Astrocyte of the spinal cord (primary cell): ENCODE measurements at regions not wholly inside any gene's neighbourhood (a gene's known extent, or its start where the extent isn't known, plus 50 kb on each side); places are given as distances from the start of the nearest gene placed in this dataset.

Source experiments
- DNase-seq: peaks from one replicate; pipeline ENCODE4 v3.0.0; 2011; ENCODE audit warnings: low read depth, low spot score
- H3K4me3 ChIP-seq: 2 replicates; pipeline ENCODE4 v1.5.1; 2011; ENCODE audit warnings: low read depth, mild to moderate bottlenecking, low read length, moderate library complexity
- in situ Hi-C: cut with HindIII; loops from 2 replicates; pipeline ENCODE4 v1.10.0; 2017; ENCODE audit warnings: low sequenced_read_pairs
- TF ChIP-seq, protein P1 (sequence below): IDR thresholded peaks from 2 replicates; pipeline ENCODE4 v1.5.1; 2012; ENCODE audit warnings: low read depth, mild to moderate bottlenecking, low read length, inconsistent platforms

DNA sequence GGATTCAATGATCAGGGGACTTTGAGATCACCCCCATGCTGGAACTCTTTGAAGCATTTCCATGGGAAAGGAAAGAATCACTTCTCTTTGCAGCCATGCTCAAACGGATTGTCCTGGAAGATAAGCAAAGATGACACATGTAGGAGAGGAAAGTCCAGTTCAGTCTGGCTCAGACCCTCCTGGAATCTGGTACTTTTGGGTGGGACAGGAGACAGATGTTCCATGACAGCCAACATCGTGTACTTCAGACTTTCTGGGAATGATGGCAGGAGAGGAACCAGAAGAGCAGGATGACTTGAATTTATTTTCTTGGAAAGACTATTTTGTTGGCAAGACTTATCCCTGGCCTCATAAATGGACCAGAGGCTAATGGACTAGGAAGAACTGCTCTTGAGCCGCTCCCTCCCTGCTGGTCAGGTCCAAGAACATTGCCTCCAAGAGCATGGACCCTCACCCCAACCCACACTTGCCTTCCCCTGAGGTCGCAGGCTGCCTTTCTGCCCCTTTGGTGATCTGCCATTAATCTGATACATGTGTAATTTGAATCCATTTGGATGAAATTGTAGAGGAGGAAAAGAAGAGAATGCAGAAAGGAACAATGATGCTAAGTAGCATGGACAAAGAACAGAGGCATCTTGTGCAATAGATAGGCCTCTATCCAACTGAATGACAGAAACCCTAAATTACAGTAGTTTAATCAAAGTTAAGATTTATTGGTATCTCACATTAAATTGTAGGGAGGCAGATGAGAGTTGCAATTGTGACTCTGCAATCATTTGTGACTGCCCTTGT lies 201.0 kb downstream of the SNX19 start:
- H3K4me3 ChIP-seq, result no peak overlapping the region
- in situ Hi-C loops, result no loop called here

DNA sequence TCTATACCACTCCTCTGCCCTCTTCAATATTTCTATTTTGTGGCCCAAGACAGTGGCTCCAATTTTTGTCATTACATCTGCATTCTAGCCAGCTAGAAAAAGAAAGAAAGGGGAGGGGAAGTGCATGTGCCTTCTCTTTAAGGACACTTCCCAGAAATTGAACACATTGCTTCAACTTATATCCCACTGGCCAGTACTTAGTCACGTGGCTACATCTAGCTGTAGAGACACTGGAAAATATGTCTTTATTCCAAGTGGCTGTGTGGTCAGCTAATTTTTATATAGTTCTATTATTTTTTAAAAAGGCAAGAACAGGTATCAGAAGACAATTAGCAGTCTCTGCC lies 200.4 kb downstream of the SNX19 start:
- DNase-seq, result no peak
- TF ChIP-seq, protein P1, sequence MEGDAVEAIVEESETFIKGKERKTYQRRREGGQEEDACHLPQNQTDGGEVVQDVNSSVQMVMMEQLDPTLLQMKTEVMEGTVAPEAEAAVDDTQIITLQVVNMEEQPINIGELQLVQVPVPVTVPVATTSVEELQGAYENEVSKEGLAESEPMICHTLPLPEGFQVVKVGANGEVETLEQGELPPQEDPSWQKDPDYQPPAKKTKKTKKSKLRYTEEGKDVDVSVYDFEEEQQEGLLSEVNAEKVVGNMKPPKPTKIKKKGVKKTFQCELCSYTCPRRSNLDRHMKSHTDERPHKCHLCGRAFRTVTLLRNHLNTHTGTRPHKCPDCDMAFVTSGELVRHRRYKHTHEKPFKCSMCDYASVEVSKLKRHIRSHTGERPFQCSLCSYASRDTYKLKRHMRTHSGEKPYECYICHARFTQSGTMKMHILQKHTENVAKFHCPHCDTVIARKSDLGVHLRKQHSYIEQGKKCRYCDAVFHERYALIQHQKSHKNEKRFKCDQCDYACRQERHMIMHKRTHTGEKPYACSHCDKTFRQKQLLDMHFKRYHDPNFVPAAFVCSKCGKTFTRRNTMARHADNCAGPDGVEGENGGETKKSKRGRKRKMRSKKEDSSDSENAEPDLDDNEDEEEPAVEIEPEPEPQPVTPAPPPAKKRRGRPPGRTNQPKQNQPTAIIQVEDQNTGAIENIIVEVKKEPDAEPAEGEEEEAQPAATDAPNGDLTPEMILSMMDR, result no peak
- in situ Hi-C loops, result no loop called here
- H3K4me3 ChIP-seq, result no peak overlapping the region

More for the DNA sequence above, 201.0 kb downstream of the SNX19 start:
- TF ChIP-seq, protein P1, result no peak
- DNase-seq, result no peak

DNA sequence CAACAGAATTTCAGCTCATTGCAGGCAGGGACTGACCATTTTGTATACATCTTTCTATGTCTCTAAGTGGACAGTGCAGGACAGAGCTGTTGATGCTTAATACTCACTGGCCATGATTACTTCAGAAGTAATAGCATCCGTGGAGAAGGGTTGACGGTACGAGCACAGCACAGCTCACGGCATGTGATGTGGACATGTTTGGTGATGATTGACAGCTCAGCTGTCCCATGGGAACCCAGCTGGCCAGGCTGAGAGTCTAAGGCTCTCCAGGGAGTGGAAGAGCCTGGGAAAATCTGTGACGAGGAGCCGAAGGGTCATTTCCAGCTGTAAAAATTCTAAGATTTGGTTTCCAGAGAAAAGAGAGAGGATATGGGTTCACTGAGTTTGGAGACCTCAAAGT lies 198.2 kb downstream of the SNX19 start:
- no peak overlapping the region for H3K4me3 ChIP-seq
- TF ChIP-seq, protein P1, result no peak
- DNase-seq, result no peak
- in situ Hi-C loops, result no loop called here

DNA sequence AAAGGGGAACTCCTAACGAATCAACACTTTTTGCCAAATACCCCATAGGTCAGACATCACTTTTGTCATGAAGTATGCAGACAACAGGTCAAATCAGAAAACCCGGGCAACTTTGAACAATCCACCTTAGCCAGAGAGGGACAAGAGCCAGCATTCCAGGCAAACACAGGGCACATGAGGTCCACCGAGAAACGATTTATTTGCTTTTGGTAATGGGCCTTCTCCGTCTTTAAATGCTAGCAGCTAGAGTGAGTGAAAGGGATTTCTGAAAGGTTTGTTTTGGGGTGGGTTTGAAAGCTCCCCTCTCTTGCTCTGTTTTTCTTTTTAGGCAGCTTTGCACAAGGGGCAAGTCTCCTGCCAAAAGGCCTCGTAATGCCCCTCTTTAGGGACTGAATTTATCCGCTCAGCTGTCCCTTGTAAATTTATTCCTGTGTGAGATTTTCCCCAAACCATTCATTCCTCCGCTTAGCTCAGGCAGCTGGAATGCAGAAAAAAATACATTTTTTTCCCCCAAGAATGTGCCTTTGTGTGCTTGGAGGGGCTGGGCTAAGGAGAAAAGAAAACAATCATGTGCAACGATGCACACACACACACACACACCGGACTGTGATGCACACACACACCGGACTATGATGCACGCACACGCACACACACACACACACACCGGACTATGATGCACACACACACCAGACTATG lies 196.9 kb downstream of the SNX19 start:
- peak; percentile 71 for DNase-seq
- in situ Hi-C loops, result no loop called here
- H3K4me3 ChIP-seq, result no peak overlapping the region

DNA sequence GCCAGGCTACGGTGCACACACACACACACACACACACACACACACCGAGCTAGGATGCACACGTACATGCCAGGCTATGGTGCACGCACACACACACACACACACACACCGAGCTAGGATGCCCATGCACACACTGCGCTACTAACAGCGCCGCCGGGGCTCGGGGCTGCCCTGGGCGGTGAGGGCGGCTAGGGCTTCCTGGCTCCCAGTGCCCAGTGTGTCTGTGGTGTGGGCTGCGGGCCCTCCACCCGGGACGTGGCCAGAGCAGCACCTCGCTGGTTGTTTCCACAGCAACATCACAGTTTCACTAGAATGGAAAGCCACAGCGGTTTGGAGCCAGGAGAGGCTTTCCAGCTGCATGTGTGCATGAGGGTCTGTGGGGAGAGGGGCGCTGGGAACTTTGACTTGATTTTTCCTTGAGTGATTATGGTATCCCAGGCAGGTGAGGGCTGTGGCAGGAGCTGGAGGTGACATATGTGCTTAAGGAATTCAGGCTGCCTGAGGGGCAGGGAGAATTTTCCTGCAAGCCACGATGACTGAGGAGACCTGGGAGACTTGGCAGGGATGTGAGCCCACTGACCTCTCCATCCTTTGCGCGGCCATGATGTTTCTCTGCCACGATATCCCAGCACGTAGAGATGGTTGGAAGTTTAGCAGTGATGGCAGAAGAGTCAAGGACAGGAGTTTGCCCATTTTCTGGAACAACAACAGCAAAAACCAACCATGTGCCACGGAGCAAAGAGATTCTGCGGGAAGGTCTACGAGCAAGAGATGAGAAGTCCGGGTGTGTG lies 195.9 kb downstream of the SNX19 start:
- DNase-seq, result no peak
- TF ChIP-seq, protein P1, result no peak
- no peak overlapping the region for H3K4me3 ChIP-seq
- in situ Hi-C loops, result no loop called here

More for the DNA sequence above, 196.9 kb downstream of the SNX19 start:
- TF ChIP-seq, protein P1, result no peak

DNA sequence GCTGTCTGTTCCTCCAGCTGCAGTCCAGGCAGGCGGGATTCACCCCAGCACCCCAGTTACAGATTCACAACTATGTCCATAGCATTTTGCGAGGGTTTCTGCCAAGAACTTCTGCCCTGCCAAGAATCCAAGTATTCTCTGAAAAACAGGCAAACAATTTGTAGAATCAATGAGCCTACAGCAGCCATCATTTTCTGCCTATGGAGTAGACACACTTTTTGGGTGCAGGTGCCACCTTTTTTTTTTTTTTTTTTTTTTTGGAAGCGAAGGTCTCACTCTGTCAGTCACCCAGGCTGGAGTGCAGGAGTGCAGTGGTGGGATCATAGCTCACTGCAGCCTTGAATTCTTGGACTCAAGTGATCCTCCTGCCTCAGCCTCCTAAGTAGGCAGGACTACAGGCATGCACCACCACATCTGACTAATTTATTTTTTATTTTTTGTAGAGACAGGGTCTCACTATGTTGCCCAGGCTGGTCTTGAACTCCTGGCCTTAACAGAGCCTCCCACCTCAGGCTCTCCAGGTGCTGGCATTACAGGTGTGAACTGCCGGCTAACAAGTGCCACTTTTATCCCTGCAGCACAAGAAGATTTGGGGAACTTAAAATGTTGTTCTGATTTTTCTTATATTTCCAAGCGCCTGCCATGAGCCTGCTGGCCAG lies 195.1 kb downstream of the SNX19 start:
- no peak for DNase-seq
- no peak overlapping the region for H3K4me3 ChIP-seq
- in situ Hi-C loops, result no loop called here
- TF ChIP-seq, protein P1, result no peak
